GM13976 (cell line): ENCODE measurements at regions not wholly inside any gene's neighbourhood (a gene's known extent, or its start where the extent isn't known, plus 50 kb on each side); places are given as distances from the start of the nearest gene placed in this dataset.
A peak's percentile ranks its signal among the peaks of the same experiment; 100 is the strongest.

ENCODE experiments used
- DNase-seq: peaks from one replicate; pipeline ENCODE4 v3.0.0; 2012; ENCODE audit warnings: low spot score
- CTCF ChIP-seq: IDR thresholded peaks from 2 replicates; pipeline ENCODE4 v1.5.1; 2012; ENCODE audit warnings: borderline replicate concordance, mild to moderate bottlenecking; ENCODE audit not compliant: insufficient read depth; ENCODE audit errors: extremely low read depth, missing control alignments, control extremely low read depth
- in situ Hi-C: fragments of 300-500 bp; cut with MboI; formaldehyde crosslinking; loops from one replicate; pipeline ENCODE4 v1.12.0; 2022; ENCODE audit warnings: low sequenced_read_pairs, mixed read lengths, inconsistent platforms; ENCODE audit not compliant: unreplicated experiment

- in situ Hi-C loops = no loop called here
- peak; percentile 15 for DNase-seq
- no peak for TF ChIP-seq CTCF
Measured at GRCh38 chrX:10875995-10876394, 235.1 kb upstream of the HCCS start.

GRCh38 chrX:10882484-10882883, 228.6 kb upstream of the HCCS start:
- in situ Hi-C loops = no loop called here
- no peak for DNase-seq
- no peak for TF ChIP-seq CTCF

- no peak for TF ChIP-seq CTCF
- in situ Hi-C loops = no loop called here
- no peak for DNase-seq
Measured at GRCh38 chrX:10884246-10884645, 226.9 kb upstream of the HCCS start.

GRCh38 chrX:10892621-10893225, 218.4 kb upstream of the HCCS start:
- in situ Hi-C loops = no loop called here
- TF ChIP-seq CTCF = no peak
- DNase-seq = no peak

- in situ Hi-C loops = no loop called here
- no peak for TF ChIP-seq CTCF
- no peak for DNase-seq
Measured at GRCh38 chrX:10893366-10893765, 217.8 kb upstream of the HCCS start.

- TF ChIP-seq CTCF = no peak
- in situ Hi-C loops = no loop called here
- DNase-seq = no peak
Measured at GRCh38 chrX:10893976-10894375, 217.2 kb upstream of the HCCS start.
